LoVo (cell line): ENCODE measurements at regions not wholly inside any gene's neighbourhood (a gene's known extent, or its start where the extent isn't known, plus 50 kb on each side); places are given as distances from the start of the nearest gene placed in this dataset.
"Not testable (repeated sequence)": the region's sequence is repeated elsewhere in the genome, so short reads cannot be mapped to it uniquely, and the experiment has no call there.

Experiments
- DNase-seq: peaks from one replicate; pipeline ENCODE4 v3.0.0-alpha.2; 2016; ENCODE audit warnings: low spot score

DNA sequence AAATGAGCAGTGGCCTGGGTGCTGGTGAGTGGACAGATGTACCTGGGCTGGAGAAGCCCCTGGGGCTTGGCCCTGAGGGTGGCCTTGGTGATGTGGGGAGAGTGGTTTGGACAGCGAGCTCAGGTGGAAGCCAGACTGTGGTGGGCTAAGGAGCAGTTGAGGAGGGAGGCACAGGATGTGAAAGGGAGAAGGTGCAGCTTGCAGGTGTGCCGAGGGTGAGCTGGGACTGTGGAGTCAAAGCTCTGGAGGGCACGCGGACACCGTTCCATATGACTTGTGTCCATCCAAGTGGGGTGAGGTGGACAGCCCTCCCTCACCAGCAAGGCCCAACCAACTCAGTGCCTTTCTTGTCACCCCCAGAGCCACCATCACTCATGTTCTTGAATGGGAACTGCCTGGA is 170.8 kb upstream of the ZNF267 start:
- DNase-seq: no peak

DNA sequence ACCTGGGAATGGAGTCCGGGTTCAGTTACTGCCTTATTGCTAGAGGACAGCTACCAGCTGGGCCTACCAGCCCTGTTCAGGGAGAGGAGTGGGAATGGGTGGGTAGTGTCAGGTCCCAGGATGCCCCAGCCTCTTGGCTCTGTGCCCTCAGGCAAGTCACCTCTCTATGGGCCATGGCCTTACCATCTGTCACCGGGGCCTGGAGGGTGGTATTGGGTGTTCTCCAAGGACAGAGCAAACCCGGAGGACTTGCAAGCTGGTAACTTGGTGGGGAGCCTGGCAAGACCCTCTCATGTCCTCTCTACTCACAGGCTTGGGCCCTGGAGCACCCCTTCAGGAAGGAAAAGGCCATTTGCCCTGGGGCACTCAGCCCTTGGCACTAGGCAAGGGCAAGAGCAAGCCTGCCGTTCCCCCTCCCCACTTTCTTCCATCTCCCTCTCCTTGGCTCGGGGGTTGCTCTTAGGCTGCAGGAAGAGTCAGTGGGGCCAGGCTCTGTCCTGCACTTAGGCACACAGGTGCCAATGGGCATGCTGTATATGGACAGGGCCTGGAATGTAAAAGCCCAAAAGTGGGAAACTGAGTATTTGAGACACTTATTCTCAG is 170.0 kb upstream of the ZNF267 start:
- no peak for DNase-seq

DNA sequence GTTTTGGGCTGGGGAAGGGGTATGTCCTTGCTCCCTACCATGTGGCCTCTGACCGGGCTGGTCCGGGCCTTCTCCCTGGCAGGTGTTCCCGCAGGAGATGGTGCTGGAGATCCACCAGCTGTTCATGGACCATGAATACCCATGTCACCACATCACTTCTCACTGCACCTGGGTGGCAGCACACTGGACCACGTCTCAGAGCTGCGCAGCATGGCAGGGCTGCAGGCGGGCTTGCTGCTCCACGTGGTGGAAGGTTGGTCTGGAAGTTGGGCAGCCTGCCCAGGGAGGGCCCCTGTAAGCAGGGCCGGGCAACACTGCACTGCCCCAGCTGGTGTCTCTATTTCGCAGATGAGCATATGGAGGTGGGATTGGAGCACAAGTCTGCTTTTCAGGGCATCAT is 169.5 kb upstream of the ZNF267 start:
- no peak for DNase-seq

DNA sequence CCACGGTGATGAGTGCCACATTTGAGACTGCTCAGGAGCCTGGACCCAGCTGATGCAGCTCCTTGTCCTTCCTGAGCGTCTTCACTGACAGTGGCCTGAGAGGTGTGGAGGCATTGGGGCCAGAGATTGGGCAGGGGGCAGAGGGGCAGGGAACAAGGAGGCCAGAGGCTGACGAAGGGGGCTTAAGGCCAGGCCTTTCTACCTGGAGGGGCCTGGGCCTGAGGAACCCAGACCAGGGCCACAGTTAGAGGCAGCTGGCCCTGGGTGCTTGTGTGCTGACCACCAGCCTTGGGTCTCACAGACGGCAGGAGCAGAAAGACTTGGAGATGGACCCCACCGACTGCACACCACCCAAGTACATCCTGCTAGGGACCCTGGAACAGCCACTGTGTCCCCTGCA is 168.2 kb upstream of the ZNF267 start:
- DNase-seq: no peak

DNA sequence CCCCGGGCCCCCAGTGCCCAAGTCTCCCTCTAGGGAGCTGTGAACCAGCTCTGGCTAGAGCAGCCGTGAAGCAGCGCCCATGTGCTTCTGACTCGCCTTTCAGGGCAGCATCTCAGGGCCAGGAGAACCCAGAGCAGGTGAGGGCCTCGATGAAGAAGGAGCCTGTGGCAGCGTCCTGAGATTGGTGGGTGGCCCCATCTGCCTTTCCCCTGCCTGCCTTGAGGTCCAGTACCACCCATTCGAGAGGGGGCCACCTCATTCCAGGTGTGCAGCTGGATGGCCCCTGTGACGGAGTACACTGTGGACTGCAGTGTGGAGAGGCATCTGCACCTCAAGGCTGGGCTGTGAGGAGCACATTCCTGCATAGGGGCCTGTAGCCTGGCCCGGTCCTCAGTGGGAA is 167.3 kb upstream of the ZNF267 start:
- no peak for DNase-seq

DNA sequence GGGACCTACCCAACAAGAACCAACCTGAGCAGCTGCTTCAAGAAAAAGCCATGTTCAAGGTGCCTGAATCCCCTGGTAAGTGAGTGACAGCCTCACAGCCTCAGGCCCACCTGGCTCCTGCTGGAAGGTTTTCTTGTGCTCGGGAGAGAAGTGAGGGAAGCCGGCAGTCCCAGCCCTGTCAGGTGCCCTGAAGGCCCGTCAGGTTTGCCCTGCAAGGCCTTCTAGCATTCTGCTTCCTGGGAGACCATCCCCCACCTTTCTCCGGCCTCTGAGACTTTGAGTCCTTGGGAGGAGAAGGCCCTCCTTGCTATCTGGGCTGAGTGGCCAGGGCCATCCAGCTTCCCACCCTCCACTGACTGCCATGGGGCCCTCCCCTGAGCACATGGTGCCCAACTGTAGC is 166.7 kb upstream of the ZNF267 start:
- DNase-seq: no peak

DNA sequence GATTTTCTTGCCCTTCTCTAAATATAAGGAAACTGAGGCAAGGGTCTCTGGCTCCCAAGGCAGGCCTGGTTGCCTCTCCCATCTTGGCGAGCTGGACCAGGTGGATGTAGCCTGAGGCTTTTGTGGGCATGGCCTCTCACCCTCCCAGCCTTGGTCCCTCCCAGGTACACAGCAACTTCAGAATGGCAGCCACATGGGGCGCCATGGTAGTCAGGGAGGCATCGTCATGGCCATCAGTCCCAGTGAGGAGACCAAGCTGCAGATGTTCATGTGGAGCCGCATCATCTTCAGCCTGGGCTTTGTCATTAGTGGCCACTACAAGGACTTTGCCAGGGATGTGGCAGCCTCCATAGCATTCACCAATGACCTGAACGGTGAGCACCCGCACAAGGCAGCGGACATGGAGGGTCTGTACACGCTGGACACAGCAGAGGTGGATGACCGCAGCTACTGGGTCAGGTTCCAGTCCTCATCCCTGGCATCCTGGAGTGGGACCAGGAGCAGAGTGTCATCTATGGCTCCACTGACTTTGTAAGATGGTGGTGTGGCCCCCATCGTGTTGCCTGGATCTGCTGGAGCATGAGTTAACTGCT is 165.8 kb upstream of the ZNF267 start:
- no peak for DNase-seq

DNA sequence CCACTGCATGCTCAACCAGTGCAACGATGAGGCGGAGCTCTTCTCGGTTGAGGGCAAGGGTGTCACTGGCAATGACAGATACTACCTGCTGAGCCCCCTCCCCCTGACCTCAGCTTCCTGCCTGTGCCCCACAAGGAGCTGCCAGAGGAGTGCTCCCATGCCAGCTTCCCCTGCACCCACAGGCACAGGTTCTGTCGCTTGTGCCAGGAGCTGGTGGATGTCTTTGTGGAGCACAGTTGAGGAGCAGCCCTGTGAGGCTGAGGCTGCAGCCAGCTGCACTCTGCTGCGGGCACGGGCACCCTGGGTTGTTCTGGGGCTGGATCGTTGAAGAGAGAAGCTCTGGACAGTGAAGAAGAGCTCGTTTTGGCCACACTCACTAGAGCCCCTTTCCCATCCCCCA is 165.3 kb upstream of the ZNF267 start:
- no peak for DNase-seq

DNA sequence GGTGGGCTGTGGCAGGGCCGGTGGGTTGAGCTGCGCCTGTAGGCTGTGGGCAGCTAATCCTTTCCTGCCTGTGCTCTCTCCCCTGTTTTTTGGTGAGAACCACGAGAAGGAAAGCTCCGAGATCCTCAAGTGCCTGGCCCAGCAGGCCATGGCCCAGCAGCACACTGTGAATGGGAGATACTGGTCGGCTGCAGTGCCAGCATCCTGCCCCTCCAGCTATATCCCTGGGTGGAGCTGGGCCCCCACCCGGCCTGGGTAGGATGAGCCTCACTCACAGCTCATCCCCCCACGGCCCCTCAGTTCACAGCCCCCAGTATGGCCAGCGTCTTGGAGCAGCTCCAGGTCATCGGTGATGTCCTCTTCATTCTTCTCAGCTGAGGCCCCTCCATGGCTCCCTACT is 164.4 kb upstream of the ZNF267 start:
- no peak for DNase-seq

DNA sequence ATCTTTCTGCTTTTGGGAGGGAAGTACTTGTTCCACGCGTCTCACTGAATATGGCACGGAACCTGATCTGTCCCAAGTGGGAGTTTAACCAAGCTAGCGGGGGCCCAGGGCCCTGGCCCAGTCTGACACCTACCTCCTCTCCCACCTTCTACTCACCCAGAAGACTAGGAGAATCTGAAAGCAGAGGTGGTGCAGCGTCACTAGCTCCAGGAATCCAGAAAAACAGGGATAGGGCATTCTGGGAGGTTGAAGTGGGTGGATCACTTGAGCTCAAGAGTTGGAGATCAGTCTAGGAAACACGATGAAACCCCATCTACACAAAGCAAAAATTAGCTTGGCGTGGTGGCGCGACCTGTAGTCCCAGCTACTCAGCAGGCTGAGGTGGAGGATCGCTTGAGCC is 163.5 kb upstream of the ZNF267 start:
- DNase-seq: no peak

DNA sequence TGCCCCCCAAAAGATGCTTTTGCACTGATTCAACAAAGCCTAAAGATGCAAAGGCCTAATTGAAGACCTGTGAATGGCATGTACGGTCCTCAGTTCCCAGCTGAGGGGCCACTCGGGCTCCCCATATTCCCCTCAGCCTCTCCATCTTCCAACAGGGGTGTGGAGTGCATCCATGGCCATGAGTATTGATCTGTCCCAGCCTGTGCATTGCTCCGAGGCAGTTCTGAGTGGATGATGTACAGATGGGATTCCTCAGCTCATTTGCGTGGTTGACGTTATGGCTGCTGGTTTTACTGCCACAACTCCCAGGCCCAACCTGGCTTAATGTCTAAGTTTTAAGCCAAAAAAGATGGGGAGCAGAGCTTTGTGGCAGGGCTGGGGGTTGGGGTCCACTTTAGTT is 162.7 kb upstream of the ZNF267 start:
- no peak for DNase-seq

DNA sequence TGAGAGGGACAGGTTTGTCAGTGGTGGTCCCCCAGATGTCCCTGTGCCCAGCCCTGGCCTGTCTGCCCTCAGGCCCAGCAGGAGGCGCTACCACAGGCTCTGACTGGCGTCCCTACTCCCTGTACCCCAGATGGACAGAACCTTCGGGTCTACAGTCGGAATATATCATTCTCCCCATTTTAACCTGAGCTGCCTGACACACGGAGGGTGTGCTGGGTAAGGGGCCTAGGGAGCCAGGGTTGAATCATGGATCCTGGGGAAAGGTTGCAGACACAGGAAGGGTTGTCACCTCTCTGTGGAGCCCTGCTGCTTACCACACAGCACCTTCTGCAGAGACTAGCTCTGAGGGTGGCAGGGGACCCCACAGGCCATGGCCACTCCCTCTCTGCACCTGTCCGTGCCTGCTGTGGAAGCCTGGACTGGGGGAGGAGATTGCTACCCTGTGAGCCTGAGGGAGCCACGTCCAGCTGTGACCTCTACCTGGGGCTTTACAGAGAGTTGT is 162.2 kb upstream of the ZNF267 start:
- DNase-seq: no peak

DNA sequence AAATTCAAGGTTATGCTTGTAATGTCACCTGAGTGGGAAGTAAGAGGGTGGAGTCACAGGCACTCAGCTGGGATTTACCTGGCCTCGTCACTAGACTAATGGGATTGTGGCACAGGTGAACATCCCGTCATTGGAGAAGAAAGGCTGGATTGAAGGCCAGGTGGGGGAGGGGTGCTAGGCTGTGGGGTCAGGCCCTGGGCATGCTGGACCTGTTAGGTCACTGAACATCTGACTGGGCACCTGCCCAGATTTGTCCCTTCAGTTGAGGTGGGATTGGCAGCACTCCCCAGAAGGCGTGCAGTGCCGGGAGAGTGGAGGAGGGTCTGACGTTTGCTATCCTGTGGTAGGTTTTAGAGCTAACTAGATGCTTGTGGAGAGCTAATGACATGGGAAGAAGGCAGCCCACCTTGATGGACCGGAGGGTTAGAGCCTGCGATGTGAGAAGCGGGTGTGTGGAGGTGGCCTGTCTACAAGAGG is 161.5 kb upstream of the ZNF267 start:
- no peak for DNase-seq

DNA sequence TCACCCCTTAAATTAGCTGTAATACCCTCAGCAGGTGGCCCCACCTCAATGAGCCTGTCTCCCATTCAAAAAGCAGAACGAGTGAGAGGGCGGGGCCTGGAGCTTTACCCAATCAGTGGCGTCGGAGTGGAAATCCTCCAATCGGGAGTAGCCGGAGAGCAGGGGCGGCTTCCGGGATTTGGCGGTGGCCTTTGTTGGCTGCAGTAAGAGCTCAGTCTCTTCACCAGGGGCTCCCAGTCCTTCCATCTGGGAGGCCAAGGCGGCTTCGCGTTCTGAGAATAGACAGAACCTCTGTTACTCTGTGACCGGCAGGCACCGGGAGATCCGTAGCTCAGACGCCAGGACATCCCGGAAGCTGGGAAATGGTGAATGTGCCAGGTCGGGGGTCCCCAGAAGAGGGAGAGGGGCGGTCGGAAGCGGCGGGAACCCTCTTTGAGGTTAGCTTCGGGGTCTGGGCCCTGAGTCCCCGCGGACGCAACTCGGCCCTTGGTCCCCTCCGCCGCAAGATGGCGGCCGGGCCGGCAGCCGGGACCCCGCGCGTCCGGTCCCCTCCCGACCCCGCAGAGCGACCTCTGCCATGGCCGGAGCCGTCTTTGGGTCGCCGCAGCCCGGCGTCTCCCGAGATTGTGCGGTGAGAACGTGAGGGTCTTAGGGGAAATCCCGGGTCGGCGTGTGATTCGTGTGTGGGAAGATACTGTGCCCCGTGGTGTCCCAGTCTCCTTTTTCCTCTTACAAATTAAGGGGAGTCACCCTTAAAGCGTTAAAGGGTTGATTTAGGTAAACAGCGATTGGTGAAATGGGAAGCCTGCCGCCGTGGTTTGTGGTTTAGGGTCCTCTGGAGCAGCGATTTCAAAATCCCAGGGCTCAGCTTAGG is 160.3 kb upstream of the ZNF267 start:
- peak; percentile 91 for DNase-seq

DNA sequence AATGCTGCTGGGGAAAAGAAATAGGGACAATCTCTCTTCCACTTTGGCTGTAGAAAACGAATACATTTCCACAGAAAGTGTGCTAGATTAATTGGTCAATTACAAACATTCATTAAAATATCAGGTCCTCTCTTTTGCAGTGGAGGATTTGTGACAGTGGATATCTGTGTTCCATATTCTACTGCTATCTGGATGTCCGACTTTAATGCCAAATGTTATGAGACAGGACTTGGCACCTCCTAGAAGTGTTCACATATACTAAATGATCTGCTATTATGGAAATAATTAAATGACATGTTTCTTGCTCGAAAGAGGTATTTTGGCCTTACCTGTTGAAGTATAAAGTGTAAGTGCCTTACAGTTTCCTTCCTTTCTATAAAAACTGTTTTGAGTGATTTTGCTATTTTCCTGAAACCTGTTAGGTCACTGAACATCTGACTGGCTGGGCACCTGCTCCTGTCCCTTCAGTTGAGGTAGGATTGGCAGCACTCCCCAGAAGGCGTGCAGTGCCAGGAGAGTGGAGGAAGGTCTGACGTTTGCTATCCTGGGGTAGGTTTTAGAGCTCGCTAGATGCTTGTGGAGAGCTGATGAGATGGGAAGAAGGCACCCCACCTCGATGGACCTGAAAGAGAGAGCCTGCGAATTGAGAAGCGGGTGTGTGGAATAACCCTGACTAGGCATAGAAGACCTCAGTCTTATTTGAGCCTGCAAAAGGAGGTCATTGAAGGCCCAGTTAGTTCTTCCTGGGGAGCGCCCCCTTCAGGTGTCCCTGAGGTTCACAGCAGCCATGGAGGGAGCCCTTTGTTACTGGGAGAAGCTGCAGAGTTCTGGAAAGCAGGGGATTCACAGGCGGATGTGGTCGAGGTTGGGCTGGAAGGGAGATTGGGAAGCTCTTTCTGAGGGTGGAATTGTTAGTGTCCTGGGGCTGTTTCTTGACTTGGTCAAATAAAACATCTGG is 159.4 kb upstream of the ZNF267 start:
- no peak for DNase-seq

DNA sequence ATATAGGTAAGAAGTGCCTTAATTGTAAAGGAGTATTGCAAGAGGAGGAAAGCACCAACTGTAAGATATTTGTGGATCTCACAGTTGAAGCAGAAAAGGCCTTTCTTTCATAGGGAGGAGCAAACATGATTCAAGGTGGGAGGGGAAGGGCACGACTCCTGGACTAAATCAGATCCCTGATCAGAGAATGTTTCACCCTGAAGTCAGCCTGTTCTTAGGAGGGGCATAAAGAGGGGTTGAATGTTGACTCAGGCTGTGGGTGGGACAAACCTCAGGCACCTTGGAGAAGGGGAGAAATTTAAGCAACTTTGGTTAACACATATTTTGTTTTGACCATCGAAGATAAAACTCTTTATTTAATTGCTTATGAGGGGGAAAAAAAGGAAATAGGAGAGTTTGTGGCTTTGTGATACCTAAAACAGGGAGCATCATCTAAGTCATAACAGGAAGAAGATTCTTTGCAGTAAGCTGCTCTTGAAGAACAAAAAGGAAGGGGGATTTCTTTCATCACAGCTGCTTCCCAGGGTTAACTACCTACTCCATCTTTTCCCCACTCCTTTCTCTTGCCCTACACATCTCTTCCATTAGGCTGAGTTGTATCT is 158.6 kb upstream of the ZNF267 start:
- DNase-seq: no peak

DNA sequence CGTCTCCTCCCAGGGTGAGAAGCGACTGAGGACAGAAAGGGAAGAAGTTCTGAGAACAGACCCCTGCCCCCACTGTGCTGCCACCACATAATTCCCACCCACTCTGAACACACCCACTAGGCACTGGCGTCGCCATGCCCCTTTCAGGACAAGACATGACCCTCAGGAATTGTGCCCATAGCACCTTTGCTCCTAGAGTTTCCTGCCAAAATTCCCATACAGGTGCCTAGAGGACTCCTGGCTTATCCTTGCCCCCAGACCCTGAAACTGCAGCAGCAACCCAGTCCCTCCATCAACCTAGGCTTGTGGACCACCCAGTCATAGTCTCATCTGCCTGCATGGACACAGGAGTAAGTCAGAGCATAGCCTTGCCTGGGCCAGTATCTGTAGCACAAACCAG is 157.7 kb upstream of the ZNF267 start:
- DNase-seq: no peak

DNA sequence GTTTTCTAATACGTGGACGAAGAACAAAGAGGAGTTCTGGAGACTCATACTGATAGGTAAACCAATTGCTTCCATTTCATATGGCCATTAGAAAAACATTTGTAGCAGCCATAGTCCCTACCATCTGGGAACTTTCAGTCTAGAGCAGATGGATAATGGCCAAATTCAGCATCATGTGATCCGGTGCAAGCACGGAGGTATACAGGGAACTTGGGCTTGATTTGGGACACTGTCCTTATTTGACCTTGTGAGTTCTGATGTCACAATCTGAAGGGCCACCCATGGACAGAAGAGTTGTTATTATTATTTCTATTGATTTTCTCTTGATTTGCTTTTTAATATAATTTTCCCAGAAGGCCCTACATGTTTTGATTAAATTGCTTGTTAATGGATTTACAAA is 154.6 kb upstream of the ZNF267 start:
- no peak for DNase-seq

DNA sequence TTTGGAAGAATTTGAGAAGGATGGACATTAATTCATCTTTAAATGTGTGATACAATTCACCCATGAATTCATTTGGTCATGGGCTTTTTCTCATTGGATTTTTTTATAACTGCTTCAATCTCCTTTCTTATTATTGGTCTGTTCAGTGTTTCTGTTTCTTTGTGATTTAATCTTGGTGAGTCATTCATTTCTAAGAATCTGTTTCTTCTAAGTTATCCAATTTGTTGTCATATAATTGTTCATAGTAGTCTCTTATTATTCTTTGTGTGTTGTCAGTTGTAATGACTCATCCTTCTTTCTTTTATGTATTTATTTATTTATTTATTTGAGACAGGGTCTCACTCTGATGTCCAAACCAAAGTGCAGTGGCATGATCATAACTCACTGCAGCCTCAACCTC is 146.1 kb upstream of the ZNF267 start:
- no peak for DNase-seq

DNA sequence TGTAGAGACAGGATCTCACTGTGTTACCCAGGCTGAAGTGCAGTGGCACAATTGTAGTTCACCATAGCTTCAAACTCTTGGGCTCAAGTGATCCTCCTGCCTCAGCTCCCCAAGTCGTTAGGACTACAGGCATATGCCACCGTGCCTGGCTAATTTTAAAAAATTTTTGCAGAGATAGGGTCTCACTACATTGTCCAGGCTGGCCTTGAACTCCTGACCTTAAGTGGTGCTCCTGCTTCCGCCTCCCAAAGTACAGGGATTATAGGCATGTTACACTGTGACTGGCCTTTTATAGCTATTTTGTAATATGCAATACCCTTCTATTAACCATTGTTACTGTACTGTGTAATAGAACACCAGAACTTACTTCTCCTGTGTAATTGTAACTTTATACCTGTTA is 139.3 kb upstream of the ZNF267 start:
- DNase-seq: no peak

DNA sequence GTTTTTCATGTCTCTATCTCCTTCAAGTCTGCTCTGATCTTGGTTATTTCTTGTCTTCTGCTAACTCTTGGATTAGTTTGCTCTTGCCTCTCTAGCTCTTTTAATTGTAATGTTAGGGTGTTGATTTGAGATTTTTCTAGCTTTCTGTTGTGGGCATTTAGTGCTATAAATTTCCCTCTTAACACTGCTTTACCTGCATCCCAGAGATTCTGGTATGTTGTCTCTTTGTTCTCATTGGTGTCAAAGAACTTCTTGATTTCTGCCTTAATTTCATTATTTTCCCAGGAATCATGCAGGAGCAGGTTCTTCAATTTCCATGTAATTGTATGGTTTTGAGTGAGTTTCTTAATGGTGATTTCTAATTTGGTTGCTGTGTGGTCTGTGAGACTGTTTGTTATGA is 128.5 kb upstream of the ZNF267 start:
- not testable (repeated sequence) for DNase-seq

DNA sequence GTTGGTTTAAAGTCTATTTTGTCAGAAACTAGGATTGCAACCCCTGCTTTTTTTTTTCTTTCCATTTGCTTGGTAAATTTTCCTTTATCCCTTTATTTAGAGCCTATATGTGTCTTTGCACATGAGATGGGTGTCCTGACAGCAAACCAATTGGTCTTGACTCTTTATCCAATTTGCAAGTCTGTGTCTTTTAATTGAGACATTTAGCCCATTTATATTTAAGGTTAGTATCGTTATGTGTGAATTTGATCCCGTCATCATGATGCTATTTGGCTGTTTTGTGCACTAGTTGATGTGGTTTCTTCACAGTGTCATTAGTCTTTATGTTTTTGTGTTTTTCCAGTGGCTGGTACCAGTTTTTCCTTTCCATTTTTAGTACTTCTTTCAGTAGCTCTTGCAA is 127.7 kb upstream of the ZNF267 start:
- no peak for DNase-seq
